Sigmoid colon (tissue), 6 donors: ENCODE measurements at regions not wholly inside any gene's neighbourhood (a gene's known extent, or its start where the extent isn't known, plus 50 kb on each side); places are given as distances from the start of the nearest gene placed in this dataset.
"Not testable (repeated sequence)": the region's sequence is repeated elsewhere in the genome, so short reads cannot be mapped to it uniquely, and the experiment has no call there.

Experiments
- DNase-seq: peaks from one replicate; pipeline ENCODE4 v3.0.0-alpha.2; 2019
- H3K27ac ChIP-seq, 4 donors: fragments of 200-600 bp; sonication (generic); one replicate each; pipeline ENCODE4 v1.5.1; 2016 to 2019; ENCODE audit warnings: mild to moderate bottlenecking in 1 of 4
- H3K27me3 ChIP-seq, 3 donors: fragments of 200-600 bp; sonication (generic); one replicate each; pipeline ENCODE4 v1.5.1; 2019; ENCODE audit warnings: mild to moderate bottlenecking in 1 of 3
- H3K36me3 ChIP-seq, 4 donors: fragments of 200-600 bp; sonication (generic); one replicate each; pipeline ENCODE4 v1.5.1; 2016 to 2019
- H3K4me1 ChIP-seq, 4 donors: fragments of 200-600 bp; sonication (generic); one replicate each; pipeline ENCODE4 v1.5.1; 2017 to 2019
- H3K4me3 ChIP-seq, 4 donors: fragments of 200-600 bp; sonication (generic); one replicate each; pipeline ENCODE4 v1.5.1; 2017 to 2019; ENCODE audit warnings: mild to moderate bottlenecking in 2 of 4, moderate library complexity in 1 of 4
- H3K9me3 ChIP-seq, 4 donors: fragments of 200-600 bp in 3 of 4; sonication (generic) in 3 of 4; one replicate each; pipeline versions ENCODE4 v1.5.1 to v1.6.1; 2013 to 2019
- CTCF ChIP-seq, 4 experiments: fragments of 450-650 bp in 3 of 4; fragments of 200-600 bp in 1 of 4; IDR thresholded peaks; one replicate each; pipeline ENCODE4 v1.5.1; 2016 to 2019; ENCODE audit warnings: antibody characterized with exemption in 4 of 4, mild to moderate bottlenecking in 3 of 4, moderate library complexity in 2 of 4
- EP300 ChIP-seq, 4 donors: sonication (generic); formaldehyde crosslinking; IDR thresholded peaks; one replicate each; pipeline ENCODE4 v1.6.1; 2017; ENCODE audit warnings: antibody characterized with exemption in 4 of 4
- POLR2A ChIP-seq, 2 donors: fragments of 450-650 bp; IDR thresholded peaks; one replicate each; pipeline ENCODE4 v1.6.1; 2016; ENCODE audit warnings: antibody characterized with exemption in 2 of 2, mild to moderate bottlenecking in 2 of 2, moderate library complexity in 2 of 2
- POLR2AphosphoS5 ChIP-seq, 4 donors: sonication (generic); formaldehyde crosslinking; IDR thresholded peaks; one replicate each; pipeline ENCODE4 v1.6.1; 2017; ENCODE audit warnings: antibody characterized with exemption in 4 of 4
- WGBS, 2 donors: extraction: QIAGEN DNeasy Blood & Tissue Kit; methylation state at CpG; one replicate each; pipeline ENCODE4 v1.1.7; 2013; 5-methylcytosine and 5-hydroxymethylcytosine counted together
- intact Hi-C: fragments of 100-400 bp; cut with DNase I; formaldehyde crosslinking; loops from one replicate; pipeline ENCODE4 v1.15.1; 2023
- donor health status: healthy with polysubstance abuse.
- donor health status: healthy.

GRCh38 chr5:163350083-163350482 is 87.3 kb upstream of the CCNG1 start:
- 77 to 79% methylated on average over 2 of the region's 2 CpGs for WGBS, 2 donors
- no peaks in the 10 kb centered on the region for H3K36me3 ChIP-seq

GRCh38 chr5:163352531-163352930 is 84.9 kb upstream of the CCNG1 start:
- no peak overlapping the region for H3K4me3 ChIP-seq
- no peaks in the 10 kb centered on the region for H3K27me3 ChIP-seq
- WGBS, 2 donors: 80 to 85% methylated on average over 1 of the region's 1 CpG
- no peak overlapping the region for H3K27ac ChIP-seq
- TF ChIP-seq CTCF (IDR thresholded peaks at IDR 0.05) (no peak), POLR2AphosphoS5 (IDR thresholded peaks at IDR 0.05) (no peak), POLR2A (IDR thresholded peaks at IDR 0.05) (no peak), EP300 (IDR thresholded peaks at IDR 0.05) (no peak)
- no peak for DNase-seq
- H3K36me3 ChIP-seq: no peaks in the 10 kb centered on the region
- intact Hi-C loops: no loop called here
- H3K4me1 ChIP-seq: no peaks in the 10 kb centered on the region
- no peaks in the 10 kb centered on the region for H3K9me3 ChIP-seq

More at GRCh38 chr5:163350083-163350482, 87.3 kb upstream of the CCNG1 start:
- no peak overlapping the region for H3K4me3 ChIP-seq
- H3K27ac ChIP-seq: no peak overlapping the region
- no peaks in the 10 kb centered on the region for H3K27me3 ChIP-seq
- intact Hi-C loops: no loop called here
- no peaks in the 10 kb centered on the region for H3K9me3 ChIP-seq
- no peak for TF ChIP-seq POLR2AphosphoS5 (IDR thresholded peaks at IDR 0.05)
- no peaks in the 10 kb centered on the region for H3K4me1 ChIP-seq
- DNase-seq: no peak

GRCh38 chr5:163355811-163356210 is 81.6 kb upstream of the CCNG1 start:
- H3K27me3 ChIP-seq, H3K9me3 ChIP-seq: not testable (repeated sequence)
- WGBS, 2 donors: 95 to 98% methylated on average over 21 of the region's 21 CpGs

GRCh38 chr5:163357636-163358035 is 79.8 kb upstream of the CCNG1 start:
- intact Hi-C loops: no loop called here
- DNase-seq: no peak
- no peaks in the 10 kb centered on the region for H3K9me3 ChIP-seq
- WGBS, 2 donors: 48 to 49% methylated on average over 2 of the region's 2 CpGs
- TF ChIP-seq POLR2AphosphoS5 (IDR thresholded peaks at IDR 0.05) (no peak), CTCF (IDR thresholded peaks at IDR 0.05) (no peak), POLR2A (IDR thresholded peaks at IDR 0.05) (no peak), EP300 (IDR thresholded peaks at IDR 0.05) (no peak)
- no peaks in the 10 kb centered on the region for H3K4me1 ChIP-seq
- no peak overlapping the region for H3K4me3 ChIP-seq
- no peak overlapping the region for H3K27ac ChIP-seq
- no peaks in the 10 kb centered on the region for H3K36me3 ChIP-seq
- no peaks in the 10 kb centered on the region for H3K27me3 ChIP-seq

More at GRCh38 chr5:163355811-163356210, 81.6 kb upstream of the CCNG1 start:
- H3K4me1 ChIP-seq, H3K36me3 ChIP-seq, H3K27ac ChIP-seq, H3K4me3 ChIP-seq, DNase-seq, intact Hi-C loops: not testable (repeated sequence)

GRCh38 chr5:163360656-163361055 is 76.7 kb upstream of the CCNG1 start:
- no peak overlapping the region for H3K27ac ChIP-seq
- intact Hi-C loops: no loop called here
- DNase-seq: no peak
- TF ChIP-seq POLR2AphosphoS5 (IDR thresholded peaks at IDR 0.05) (no peak), CTCF (IDR thresholded peaks at IDR 0.05) (no peak), POLR2A (IDR thresholded peaks at IDR 0.05) (no peak), EP300 (IDR thresholded peaks at IDR 0.05) (no peak)
- WGBS, 2 donors: 55 to 92% methylated on average over 3 of the region's 3 CpGs
- no peak overlapping the region for H3K4me3 ChIP-seq
- H3K36me3 ChIP-seq: no peaks in the 10 kb centered on the region
- H3K4me1 ChIP-seq: no peaks in the 10 kb centered on the region
- H3K27me3 ChIP-seq: no peaks in the 10 kb centered on the region
- H3K9me3 ChIP-seq: no peaks in the 10 kb centered on the region

- 90 to 93% methylated on average over 1 of the region's 1 CpG for WGBS, 2 donors
- no peak overlapping the region for H3K27ac ChIP-seq
- no peaks in the 10 kb centered on the region for H3K4me1 ChIP-seq
- H3K36me3 ChIP-seq: no peaks in the 10 kb centered on the region
- no peak for DNase-seq
- intact Hi-C loops: no loop called here
- no peaks in the 10 kb centered on the region for H3K27me3 ChIP-seq
- TF ChIP-seq POLR2A (IDR thresholded peaks at IDR 0.05) (no peak), CTCF (IDR thresholded peaks at IDR 0.05) (no peak), EP300 (IDR thresholded peaks at IDR 0.05) (no peak), POLR2AphosphoS5 (IDR thresholded peaks at IDR 0.05) (no peak)
- H3K4me3 ChIP-seq: no peak overlapping the region
- no peaks in the 10 kb centered on the region for H3K9me3 ChIP-seq
Observed at GRCh38 chr5:163361450-163361849, 75.9 kb upstream of the CCNG1 start.
